ENCODE measurements at regions not wholly inside any gene's neighbourhood (a gene's known extent, or its start where the extent isn't known, plus 50 kb on each side); places are given as distances from the start of the nearest gene placed in this dataset.

DNA sequence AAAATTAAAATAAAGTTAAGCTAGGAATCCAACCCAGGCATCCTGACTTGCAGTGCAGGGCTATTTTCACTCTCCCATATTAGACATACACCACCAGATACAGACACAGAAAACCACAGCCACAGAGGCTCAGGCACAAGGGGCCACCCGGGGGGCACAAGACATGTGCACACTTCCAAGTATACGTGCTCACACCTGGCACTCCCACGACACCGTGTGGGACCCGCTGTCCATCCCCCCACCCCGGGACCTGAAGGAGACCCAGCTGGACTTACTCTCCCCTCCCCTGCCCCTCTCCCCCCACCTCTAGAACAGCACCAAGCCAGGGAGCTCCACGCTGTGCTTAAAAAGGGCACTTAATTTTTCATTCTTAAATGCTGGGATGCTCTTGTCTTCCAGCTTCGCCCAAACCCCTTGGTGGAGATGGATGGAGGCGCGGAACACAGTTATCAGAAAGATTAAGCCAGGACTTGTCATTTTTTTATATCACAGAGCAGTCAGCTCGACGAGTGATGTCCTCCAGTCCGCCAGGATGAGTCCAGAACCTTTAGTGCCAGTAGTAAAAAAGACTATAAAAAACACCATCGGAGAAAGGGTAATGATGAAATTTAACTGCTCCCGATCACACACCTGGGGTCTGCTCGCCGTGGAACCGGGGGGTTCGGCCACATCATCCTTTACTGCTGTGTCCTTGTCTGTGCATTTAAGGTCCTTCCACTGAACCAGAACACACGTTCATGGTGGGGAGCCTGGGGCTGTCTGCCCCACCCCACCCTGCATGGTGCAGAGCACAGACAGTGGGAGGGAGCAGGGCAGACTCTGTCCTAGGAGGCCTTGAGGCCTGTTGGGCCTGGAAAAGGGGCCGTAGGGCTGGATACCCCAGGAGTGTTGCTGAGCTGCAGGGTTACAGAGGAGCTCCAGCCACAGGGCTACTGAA lies 73.3 kb upstream of the LHX1 start:
- TF ChIP-seq, protein P1, sequence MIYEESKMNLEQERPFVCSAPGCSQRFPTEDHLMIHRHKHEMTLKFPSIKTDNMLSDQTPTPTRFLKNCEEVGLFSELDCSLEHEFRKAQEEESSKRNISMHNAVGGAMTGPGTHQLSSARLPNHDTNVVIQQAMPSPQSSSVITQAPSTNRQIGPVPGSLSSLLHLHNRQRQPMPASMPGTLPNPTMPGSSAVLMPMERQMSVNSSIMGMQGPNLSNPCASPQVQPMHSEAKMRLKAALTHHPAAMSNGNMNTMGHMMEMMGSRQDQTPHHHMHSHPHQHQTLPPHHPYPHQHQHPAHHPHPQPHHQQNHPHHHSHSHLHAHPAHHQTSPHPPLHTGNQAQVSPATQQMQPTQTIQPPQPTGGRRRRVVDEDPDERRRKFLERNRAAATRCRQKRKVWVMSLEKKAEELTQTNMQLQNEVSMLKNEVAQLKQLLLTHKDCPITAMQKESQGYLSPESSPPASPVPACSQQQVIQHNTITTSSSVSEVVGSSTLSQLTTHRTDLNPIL (CRISPR knock-in tag; IDR thresholded peaks at IDR 0.05; ENCODE audit: low read depth) = no peak
- TF ChIP-seq ZNF70 (CRISPR knock-in tag; IDR thresholded peaks at IDR 0.05) (no peak), ZNF565 (CRISPR knock-in tag; conservative IDR thresholded peaks at IDR 0.05; ENCODE audit: low read depth) (no peak), ARNTL (CRISPR knock-in tag; IDR thresholded peaks at IDR 0.05; ENCODE audit: borderline replicate concordance, low read depth) (no peak), GLIS3 (CRISPR knock-in tag; IDR thresholded peaks at IDR 0.05) (no peak), ESRRG (CRISPR knock-in tag; IDR thresholded peaks at IDR 0.05) (no peak), SNAI2 (CRISPR knock-in tag; IDR thresholded peaks at IDR 0.05) (no peak)
- TF ChIP-seq, protein P2, sequence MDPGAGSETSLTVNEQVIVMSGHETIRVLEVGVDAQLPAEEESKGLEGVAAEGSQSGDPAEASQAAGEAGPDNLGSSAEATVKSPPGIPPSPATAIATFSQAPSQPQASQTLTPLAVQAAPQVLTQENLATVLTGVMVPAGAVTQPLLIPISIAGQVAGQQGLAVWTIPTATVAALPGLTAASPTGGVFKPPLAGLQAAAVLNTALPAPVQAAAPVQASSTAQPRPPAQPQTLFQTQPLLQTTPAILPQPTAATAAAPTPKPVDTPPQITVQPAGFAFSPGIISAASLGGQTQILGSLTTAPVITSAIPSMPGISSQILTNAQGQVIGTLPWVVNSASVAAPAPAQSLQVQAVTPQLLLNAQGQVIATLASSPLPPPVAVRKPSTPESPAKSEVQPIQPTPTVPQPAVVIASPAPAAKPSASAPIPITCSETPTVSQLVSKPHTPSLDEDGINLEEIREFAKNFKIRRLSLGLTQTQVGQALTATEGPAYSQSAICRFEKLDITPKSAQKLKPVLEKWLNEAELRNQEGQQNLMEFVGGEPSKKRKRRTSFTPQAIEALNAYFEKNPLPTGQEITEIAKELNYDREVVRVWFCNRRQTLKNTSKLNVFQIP (CRISPR knock-in tag; IDR thresholded peaks at IDR 0.05; ENCODE audit: borderline replicate concordance, low read depth) = no peak
- TF ChIP-seq, protein P3, sequence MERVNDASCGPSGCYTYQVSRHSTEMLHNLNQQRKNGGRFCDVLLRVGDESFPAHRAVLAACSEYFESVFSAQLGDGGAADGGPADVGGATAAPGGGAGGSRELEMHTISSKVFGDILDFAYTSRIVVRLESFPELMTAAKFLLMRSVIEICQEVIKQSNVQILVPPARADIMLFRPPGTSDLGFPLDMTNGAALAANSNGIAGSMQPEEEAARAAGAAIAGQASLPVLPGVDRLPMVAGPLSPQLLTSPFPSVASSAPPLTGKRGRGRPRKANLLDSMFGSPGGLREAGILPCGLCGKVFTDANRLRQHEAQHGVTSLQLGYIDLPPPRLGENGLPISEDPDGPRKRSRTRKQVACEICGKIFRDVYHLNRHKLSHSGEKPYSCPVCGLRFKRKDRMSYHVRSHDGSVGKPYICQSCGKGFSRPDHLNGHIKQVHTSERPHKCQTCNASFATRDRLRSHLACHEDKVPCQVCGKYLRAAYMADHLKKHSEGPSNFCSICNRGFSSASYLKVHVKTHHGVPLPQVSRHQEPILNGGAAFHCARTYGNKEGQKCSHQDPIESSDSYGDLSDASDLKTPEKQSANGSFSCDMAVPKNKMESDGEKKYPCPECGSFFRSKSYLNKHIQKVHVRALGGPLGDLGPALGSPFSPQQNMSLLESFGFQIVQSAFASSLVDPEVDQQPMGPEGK (CRISPR knock-in tag; IDR thresholded peaks at IDR 0.05; ENCODE audit: borderline replicate concordance) = no peak
